PC-3 (cell line): ENCODE measurements at regions not wholly inside any gene's neighbourhood (a gene's known extent, or its start where the extent isn't known, plus 50 kb on each side); places are given as distances from the start of the nearest gene placed in this dataset.

ENCODE experiments used
- ATAC-seq: fragments of 200-7000 bp; cut with Tn5 transposase; 2 replicates; pipeline ENCODE4 v1.9.1; 2020; ENCODE audit warnings: mild to moderate bottlenecking, moderate library complexity
- BruUV-seq: library from RNA; stranded (reverse); fragments of 400-500 nt; replicated peaks from 2 replicates; lab custom pipeline; 2021; lab: Mats Ljungman, UMichigan
- CTCF ChIA-PET: fragments of 300-600 bp; sonication (Branson Sonifier 250); formaldehyde crosslinking; loops from one replicate; lab custom pipeline; 2022; ENCODE audit warnings: antibody characterized with exemption; lab: Charles Lee
- POLR2A ChIA-PET: fragments of 300-600 bp; sonication (Branson Sonifier 250); formaldehyde crosslinking; loops from one replicate; lab custom pipeline; 2022; ENCODE audit warnings: antibody characterized with exemption; ENCODE audit not compliant: unreplicated experiment; lab: Charles Lee
- DNase-seq: peaks from one replicate; pipeline ENCODE4 v3.0.0-alpha.2; 2015
- H2AFZ ChIP-seq: fragments of 300-600 bp; sonication (generic); 2 replicates; pipeline ENCODE4 v1.6.0; 2016; ENCODE audit warnings: antibody characterized with exemption, low read length
- H3F3A ChIP-seq: fragments of 300-600 bp; sonication (generic); one replicate; pipeline ENCODE4 v1.6.0; 2017; ENCODE audit warnings: antibody characterized with exemption, low read length, control low read depth, mild to moderate bottlenecking; ENCODE audit not compliant: unreplicated experiment
- H3K27ac ChIP-seq: fragments of 300-600 bp; sonication (generic); 2 replicates; pipeline ENCODE4 v1.5.1; 2016; ENCODE audit warnings: mild to moderate bottlenecking, low read length
- H3K27me3 ChIP-seq: fragments of 300-600 bp; sonication (generic); 2 replicates; pipeline ENCODE4 v1.6.1; 2016; ENCODE audit warnings: low read length, mixed read lengths
- H3K36me3 ChIP-seq: fragments of 300-600 bp; sonication (generic); 2 replicates; pipeline ENCODE4 v1.6.1; 2016; ENCODE audit warnings: low read depth, mixed run types, low read length, mixed read lengths
- H3K4me1 ChIP-seq: fragments of 300-600 bp; sonication (generic); 2 replicates; pipeline ENCODE4 v1.5.1; 2016; ENCODE audit warnings: low read length; ENCODE audit not compliant: insufficient read depth
- H3K4me2 ChIP-seq: fragments of 300-600 bp; sonication (generic); 2 replicates; pipeline ENCODE4 v1.6.0; 2016; ENCODE audit warnings: low read length
- H3K4me3 ChIP-seq: fragments of 300-600 bp; sonication (generic); 2 replicates; pipeline ENCODE4 v1.5.1; 2016; ENCODE audit warnings: mild to moderate bottlenecking, low read length, mixed read lengths
- H3K79me2 ChIP-seq: fragments of 300-600 bp; sonication (generic); 2 replicates; pipeline ENCODE4 v1.6.1; 2017; ENCODE audit warnings: low read length, mixed read lengths
- H3K9ac ChIP-seq: fragments of 300-600 bp; sonication (generic); 2 replicates; pipeline ENCODE4 v1.6.0; 2016; ENCODE audit warnings: mild to moderate bottlenecking, low read length
- H3K9me2 ChIP-seq: fragments of 300-600 bp; sonication (generic); replicated peaks from 2 replicates; pipeline ENCODE4 v1.6.1; 2016; ENCODE audit warnings: mixed run types, low read length, mixed read lengths
- H3K9me3 ChIP-seq: fragments of 300-600 bp; sonication (generic); 2 replicates; pipeline ENCODE4 v1.6.1; 2016; ENCODE audit warnings: low read length, mixed read lengths
- H4K20me1 ChIP-seq: fragments of 300-600 bp; sonication (generic); 2 replicates; pipeline ENCODE4 v1.6.1; 2016; ENCODE audit warnings: low read length, mixed read lengths
- CTCF ChIP-seq: fragments of 300-600 bp; sonication (generic); conservative IDR thresholded peaks from 2 replicates; pipeline ENCODE4 v1.5.1; 2017; ENCODE audit warnings: antibody characterized with exemption, low read depth, mild to moderate bottlenecking, low read length
- EZH2 ChIP-seq: fragments of 300-600 bp; sonication (generic); IDR thresholded peaks from one replicate; pipeline ENCODE4 v1.6.1; 2017; ENCODE audit warnings: antibody characterized with exemption, mild to moderate bottlenecking, low read length; ENCODE audit not compliant: unreplicated experiment
- EZH2phosphoT487 ChIP-seq: fragments of 300-600 bp; sonication (generic); IDR thresholded peaks from 2 replicates; pipeline ENCODE4 v1.6.1; 2018; ENCODE audit warnings: mild to moderate bottlenecking, antibody characterized with exemption, low read length, borderline replicate concordance
- intact Hi-C: fragments of 100-400 bp; cut with micrococcal nuclease; formaldehyde crosslinking; loops from 2 replicates; pipeline ENCODE4 v1.9.0; 2023

GRCh38 chr3:144553301-144553700 is 581.7 kb downstream of the DIPK2A start:
- H3F3A ChIP-seq = no peaks in the 10 kb centered on the region
- BruUV-seq = no TSS peak
- POLR2A ChIA-PET = no interaction called here
- H3K4me1 ChIP-seq = no peaks in the 10 kb centered on the region; the same call in 1 of the 2 replicates
- no peak overlapping the region for H2AFZ ChIP-seq
- intact Hi-C loops = loop anchor here (10.0 kb wide), 2 partner anchors 78 to 578 kb away; partner anchors contain the start of gene DIPK2A
- CTCF ChIA-PET = no interaction called here
- H3K9me2 ChIP-seq = no peaks in the 10 kb centered on the region
- no peaks in the 10 kb centered on the region for H3K79me2 ChIP-seq
- H3K4me2 ChIP-seq = no peak overlapping the region
- TF ChIP-seq EZH2phosphoT487 (no peak), CTCF (no peak), EZH2 (no peak)
- H3K9me3 ChIP-seq = no peaks in the 10 kb centered on the region
- ATAC-seq (peak; percentile 38), DNase-seq (no peak)
- H3K27ac ChIP-seq = no peak overlapping the region
- no peaks in the 10 kb centered on the region for H4K20me1 ChIP-seq
- no peak overlapping the region for H3K9ac ChIP-seq
- no peak overlapping the region for H3K4me3 ChIP-seq
- no peaks in the 10 kb centered on the region for H3K36me3 ChIP-seq
- H3K27me3 ChIP-seq = no peaks in the 10 kb centered on the region

- H3K4me1 ChIP-seq = no peaks in the 10 kb centered on the region; the same call in 1 of the 2 replicates
- H3K27me3 ChIP-seq = no peaks in the 10 kb centered on the region
- no peaks in the 10 kb centered on the region for H3K9me2 ChIP-seq
- no peaks in the 10 kb centered on the region for H3K9me3 ChIP-seq
- ATAC-seq (no peak), DNase-seq (no peak)
- H3K4me3 ChIP-seq = no peak overlapping the region
- intact Hi-C loops = loop anchor here (10.0 kb wide), 2 partner anchors 80 to 580 kb away; partner anchors contain the start of gene DIPK2A
- H3K79me2 ChIP-seq = no peaks in the 10 kb centered on the region
- no peak overlapping the region for H3K9ac ChIP-seq
- no TSS peak for BruUV-seq
- H3K4me2 ChIP-seq = no peak overlapping the region
- H2AFZ ChIP-seq = no peak overlapping the region
- H3K27ac ChIP-seq = no peak overlapping the region
- CTCF ChIA-PET = no interaction called here
- no peaks in the 10 kb centered on the region for H3F3A ChIP-seq
- H3K36me3 ChIP-seq = no peaks in the 10 kb centered on the region
- H4K20me1 ChIP-seq = no peaks in the 10 kb centered on the region
- TF ChIP-seq EZH2 (no peak), EZH2phosphoT487 (no peak), CTCF (no peak)
- POLR2A ChIA-PET = no interaction called here
Observed at GRCh38 chr3:144554889-144555288, 583.3 kb downstream of the DIPK2A start.

GRCh38 chr3:144556392-144556791 is 584.8 kb downstream of the DIPK2A start:
- Histone ChIP-seq H3K36me3 (no peaks in the 10 kb centered on the region), H2AFZ (no peak overlapping the region), H3F3A (no peaks in the 10 kb centered on the region), H3K79me2 (no peaks in the 10 kb centered on the region), H3K4me3 (no peak overlapping the region), H3K27me3 (no peaks in the 10 kb centered on the region), H3K4me1 (no peaks in the 10 kb centered on the region; the same call in 1 of the 2 replicates), H3K9ac (no peak overlapping the region), H3K27ac (no peak overlapping the region), H4K20me1 (no peaks in the 10 kb centered on the region), H3K9me2 (no peaks in the 10 kb centered on the region), H3K9me3 (no peaks in the 10 kb centered on the region), H3K4me2 (no peak overlapping the region)
- DNase-seq = peak; percentile 3
- CTCF ChIA-PET = no interaction called here
- ATAC-seq = no peak
- TF ChIP-seq CTCF = no peak
- TF ChIP-seq EZH2 = no peak
- no peak for TF ChIP-seq EZH2phosphoT487
- POLR2A ChIA-PET = no interaction called here
- no TSS peak for BruUV-seq
- intact Hi-C loops = loop anchor here (10.0 kb wide), 2 partner anchors 82 to 582 kb away; partner anchors contain the start of gene DIPK2A
